ENCODE measurements at regions not wholly inside any gene's neighbourhood (a gene's known extent, or its start where the extent isn't known, plus 50 kb on each side); places are given as distances from the start of the nearest gene placed in this dataset.

DNA sequence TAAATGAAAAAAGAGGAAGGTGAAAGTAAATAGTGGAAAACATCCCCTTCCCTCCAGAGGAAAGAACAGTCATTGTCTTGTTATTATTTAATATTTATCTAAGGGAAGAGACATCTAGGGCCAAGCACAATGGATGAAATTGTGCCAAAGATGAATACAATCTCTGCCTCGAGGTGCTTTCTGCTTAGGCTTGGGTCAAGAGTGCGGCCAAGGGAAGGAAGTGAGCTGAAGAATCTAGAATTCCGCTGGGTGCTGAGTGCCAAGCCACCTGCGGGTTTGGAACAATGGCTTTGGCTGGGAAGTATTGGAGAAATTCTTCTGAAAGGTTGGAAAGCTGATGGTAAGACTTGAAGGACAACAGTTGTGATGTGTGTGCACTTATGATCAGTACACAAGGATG, 531.3 kb upstream of the FZD8 start:
- no peaks in the 10 kb centered on the region for H3K36me3 ChIP-seq
- TF ChIP-seq, protein P1, sequence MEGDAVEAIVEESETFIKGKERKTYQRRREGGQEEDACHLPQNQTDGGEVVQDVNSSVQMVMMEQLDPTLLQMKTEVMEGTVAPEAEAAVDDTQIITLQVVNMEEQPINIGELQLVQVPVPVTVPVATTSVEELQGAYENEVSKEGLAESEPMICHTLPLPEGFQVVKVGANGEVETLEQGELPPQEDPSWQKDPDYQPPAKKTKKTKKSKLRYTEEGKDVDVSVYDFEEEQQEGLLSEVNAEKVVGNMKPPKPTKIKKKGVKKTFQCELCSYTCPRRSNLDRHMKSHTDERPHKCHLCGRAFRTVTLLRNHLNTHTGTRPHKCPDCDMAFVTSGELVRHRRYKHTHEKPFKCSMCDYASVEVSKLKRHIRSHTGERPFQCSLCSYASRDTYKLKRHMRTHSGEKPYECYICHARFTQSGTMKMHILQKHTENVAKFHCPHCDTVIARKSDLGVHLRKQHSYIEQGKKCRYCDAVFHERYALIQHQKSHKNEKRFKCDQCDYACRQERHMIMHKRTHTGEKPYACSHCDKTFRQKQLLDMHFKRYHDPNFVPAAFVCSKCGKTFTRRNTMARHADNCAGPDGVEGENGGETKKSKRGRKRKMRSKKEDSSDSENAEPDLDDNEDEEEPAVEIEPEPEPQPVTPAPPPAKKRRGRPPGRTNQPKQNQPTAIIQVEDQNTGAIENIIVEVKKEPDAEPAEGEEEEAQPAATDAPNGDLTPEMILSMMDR (IDR thresholded peaks at IDR 0.05): no peak
- peaks cover 0 to 17% of the 10 kb centered on the region in 2 donors for H3K4me1 ChIP-seq
- DNase-seq (ENCODE audit: low spot score in 2 of 2): no peak
- H3K27me3 ChIP-seq: no peaks in the 10 kb centered on the region
- no peaks in the 10 kb centered on the region for H3K9me3 ChIP-seq
- peak overlapping the region; percentile 63 to 71 for H3K27ac ChIP-seq
- no peak overlapping the region for H3K4me3 ChIP-seq
- intact Hi-C loops (cut with DNase I): loop anchor here (5.0 kb wide), 1 partner anchor 531 kb away; the partner anchor contains the start of gene FZD8

DNA sequence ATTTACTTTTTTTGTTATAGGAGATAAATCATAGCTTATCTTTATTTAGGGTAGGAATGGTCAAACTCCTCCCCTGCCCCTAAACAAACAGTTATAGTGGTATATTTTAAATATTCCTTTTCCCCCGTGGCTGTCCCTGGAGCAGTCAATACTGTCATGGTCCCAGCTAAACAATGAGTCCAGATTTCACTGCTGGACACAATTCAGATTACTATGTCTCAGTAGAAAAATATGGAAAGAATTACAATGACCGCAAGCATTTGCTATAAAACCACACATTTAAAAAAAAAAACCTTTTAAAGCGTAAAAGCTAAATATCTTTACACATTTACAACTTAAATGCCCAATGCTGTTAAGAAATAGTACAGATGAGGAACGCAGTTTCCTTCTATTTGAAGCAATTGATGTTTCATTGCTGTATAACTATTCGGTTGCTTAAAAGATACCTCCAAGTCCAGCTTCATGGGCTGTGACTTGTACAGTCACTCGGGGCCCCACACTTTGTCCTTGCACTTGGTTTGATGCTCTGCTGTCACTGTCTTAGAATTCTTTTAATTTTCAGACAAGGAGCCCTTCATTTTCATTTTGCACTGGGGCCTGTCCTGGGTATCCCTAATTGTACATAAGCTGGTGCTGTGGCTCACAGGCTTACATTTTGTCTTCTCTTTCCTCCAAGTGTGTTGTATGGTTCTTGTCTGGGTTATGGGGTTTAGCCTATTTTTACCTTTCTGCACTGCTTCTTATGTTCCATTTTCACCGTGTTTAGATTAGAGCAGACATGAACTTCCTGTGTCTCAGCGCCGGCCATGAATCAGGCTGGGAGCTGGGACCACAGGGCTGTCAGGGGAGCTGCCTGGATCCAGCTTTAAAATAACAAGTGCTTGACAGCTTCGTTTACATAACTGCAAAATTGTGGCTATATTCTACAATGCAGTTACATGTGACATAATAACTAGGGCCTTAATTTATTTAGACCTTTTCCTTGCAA, 530.2 kb upstream of the FZD8 start:
- H3K27me3 ChIP-seq: no peaks in the 10 kb centered on the region
- no peaks in the 10 kb centered on the region for H3K9me3 ChIP-seq
- peaks cover 0 to 17% of the 10 kb centered on the region in 2 donors for H3K4me1 ChIP-seq
- H3K4me3 ChIP-seq: peak overlapping the region; percentile 5 to 10
- intact Hi-C loops (cut with DNase I): loop anchor here (5.0 kb wide), 1 partner anchor 530 kb away; the partner anchor contains the start of gene FZD8
- no peaks in the 10 kb centered on the region for H3K36me3 ChIP-seq
- TF ChIP-seq, protein P1 (IDR thresholded peaks at IDR 0.05): no peak
- no peak for DNase-seq (ENCODE audit: low spot score in 2 of 2)
- peak overlapping the region; percentile 63 to 71 for H3K27ac ChIP-seq

DNA sequence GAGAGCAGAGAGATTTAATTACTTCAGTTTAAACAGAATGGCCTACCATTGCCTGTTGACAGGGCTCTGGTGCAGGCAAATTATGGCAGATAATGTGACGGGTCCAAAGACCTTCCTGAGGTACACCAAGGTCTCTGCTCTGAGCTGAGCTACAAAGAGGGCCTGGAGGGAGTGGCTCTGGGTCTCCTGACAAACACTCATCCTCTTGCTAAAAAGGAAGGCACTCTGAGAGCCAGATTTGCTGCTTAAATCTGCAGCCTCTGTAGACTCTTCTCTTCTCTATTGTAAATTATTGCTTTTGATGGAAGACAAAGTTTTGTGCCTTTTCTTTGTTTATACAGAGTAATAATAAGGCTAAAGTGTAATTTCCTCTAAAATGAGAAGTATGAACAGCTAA, 529.5 kb upstream of the FZD8 start:
- Histone ChIP-seq H3K4me1 (peaks cover 0 to 17% of the 10 kb centered on the region in 2 donors), H3K27ac (peak overlapping the region; percentile 63 to 71), H3K9me3 (no peaks in the 10 kb centered on the region), H3K27me3 (no peaks in the 10 kb centered on the region), H3K4me3 (peak overlapping the region in 1 of 2 donors; percentile 5), H3K36me3 (no peaks in the 10 kb centered on the region)
- TF ChIP-seq, protein P1 (IDR thresholded peaks at IDR 0.05): no peak
- no peak for DNase-seq (ENCODE audit: low spot score in 2 of 2)
- intact Hi-C loops (cut with DNase I): loop anchor here (5.0 kb wide), 1 partner anchor 529 kb away; the partner anchor contains the start of gene FZD8

DNA sequence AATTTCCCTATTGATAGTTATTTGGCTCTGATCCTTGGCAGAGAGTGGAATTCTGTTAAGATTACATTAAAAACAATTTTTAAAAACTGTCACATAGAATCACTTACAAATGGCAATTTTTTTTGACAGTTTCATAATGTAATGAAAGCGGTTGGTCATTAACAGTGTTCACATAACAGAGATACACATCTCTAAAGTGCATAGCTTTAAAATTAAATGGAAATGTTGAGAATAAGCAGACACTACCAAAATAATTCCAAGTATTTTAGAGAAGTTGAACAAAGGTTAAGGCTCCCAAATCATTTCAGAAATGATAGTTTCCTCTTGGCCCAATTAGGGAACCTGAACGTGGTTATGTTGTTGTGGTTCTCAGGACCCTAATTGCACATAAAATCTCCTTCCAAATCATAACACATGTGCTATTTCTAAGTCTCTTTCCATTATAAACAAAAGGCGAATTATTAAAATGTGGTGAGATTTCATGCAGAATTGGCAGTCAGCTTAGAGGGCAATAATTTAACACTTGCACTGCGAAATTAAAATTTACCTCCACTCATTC, 528.9 kb upstream of the FZD8 start:
- H3K4me3 ChIP-seq: no peak overlapping the region
- no peak for DNase-seq (ENCODE audit: low spot score in 2 of 2)
- no peaks in the 10 kb centered on the region for H3K9me3 ChIP-seq
- H3K27ac ChIP-seq: peak overlapping the region; percentile 63 to 71
- H3K27me3 ChIP-seq: no peaks in the 10 kb centered on the region
- TF ChIP-seq, protein P1 (IDR thresholded peaks at IDR 0.05): no peak
- H3K36me3 ChIP-seq: no peaks in the 10 kb centered on the region
- intact Hi-C loops (cut with DNase I): loop anchor here (5.0 kb wide), 1 partner anchor 529 kb away; the partner anchor contains the start of gene FZD8
- peaks cover 0 to 17% of the 10 kb centered on the region in 2 donors for H3K4me1 ChIP-seq

DNA sequence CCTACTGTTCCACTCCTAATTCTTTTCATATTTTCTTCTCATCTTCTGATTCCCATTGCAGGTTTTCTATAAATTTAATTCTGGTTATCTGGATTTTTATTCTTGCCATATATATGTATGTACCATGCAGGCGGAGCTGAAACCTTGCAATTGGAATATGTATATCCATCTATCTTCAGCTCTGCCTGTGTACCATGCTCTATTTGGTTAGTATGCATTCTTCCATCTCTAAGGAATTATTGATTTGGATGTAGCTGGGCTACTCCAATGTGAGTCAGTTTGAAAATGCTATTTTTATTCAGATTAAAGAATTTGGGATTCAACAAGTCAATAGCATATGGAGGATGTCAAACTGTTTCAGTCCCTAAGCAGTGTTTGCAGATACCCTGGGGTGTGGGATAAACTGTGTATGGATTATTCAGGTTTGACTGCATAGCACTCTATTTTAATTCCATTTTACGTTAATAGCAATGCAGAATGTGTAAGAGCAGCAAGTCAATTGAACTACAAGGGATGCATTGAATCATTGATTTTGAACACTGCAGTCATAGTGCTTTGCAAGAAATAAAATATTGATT, 528.1 kb upstream of the FZD8 start:
- Histone ChIP-seq H3K4me1 (peaks cover 0 to 17% of the 10 kb centered on the region in 2 donors), H3K4me3 (no peak overlapping the region), H3K27ac (no peak overlapping the region), H3K27me3 (no peaks in the 10 kb centered on the region), H3K36me3 (no peaks in the 10 kb centered on the region), H3K9me3 (no peaks in the 10 kb centered on the region)
- intact Hi-C loops (cut with DNase I): loop anchor here (5.0 kb wide), 1 partner anchor 528 kb away; the partner anchor contains the start of gene FZD8
- DNase-seq (ENCODE audit: low spot score in 2 of 2): no peak
- TF ChIP-seq, protein P1 (IDR thresholded peaks at IDR 0.05): no peak

Data from ascending aorta (tissue), 2 donors.